Keratinocyte (primary cell): ENCODE measurements at regions not wholly inside any gene's neighbourhood (a gene's known extent, or its start where the extent isn't known, plus 50 kb on each side); places are given as distances from the start of the nearest gene placed in this dataset.

Source experiments
- EZH2 ChIP-seq: IDR thresholded peaks from one replicate; pipeline ENCODE4 v1.6.1; 2012; ENCODE audit warnings: inconsistent platforms, mild to moderate bottlenecking, low read length, moderate library complexity
- TF ChIP-seq, protein P1 (sequence below), 3 experiments: IDR thresholded peaks in 1 of 3; conservative IDR thresholded peaks in 1 of 3; optimal IDR thresholded peaks in 1 of 3; 2 replicates in 2 of 3; 3 replicates in 1 of 3; pipeline versions ENCODE3 to v1.5.1; 2011; ENCODE audit warnings: low read length in 3 of 3, mild to moderate bottlenecking in 3 of 3, moderate library complexity in 2 of 3, control low read depth in 1 of 3, inconsistent platforms in 1 of 3; ENCODE audit not compliant: insufficient read depth in 2 of 3; ENCODE audit errors: extremely low read depth in 1 of 3

DNA sequence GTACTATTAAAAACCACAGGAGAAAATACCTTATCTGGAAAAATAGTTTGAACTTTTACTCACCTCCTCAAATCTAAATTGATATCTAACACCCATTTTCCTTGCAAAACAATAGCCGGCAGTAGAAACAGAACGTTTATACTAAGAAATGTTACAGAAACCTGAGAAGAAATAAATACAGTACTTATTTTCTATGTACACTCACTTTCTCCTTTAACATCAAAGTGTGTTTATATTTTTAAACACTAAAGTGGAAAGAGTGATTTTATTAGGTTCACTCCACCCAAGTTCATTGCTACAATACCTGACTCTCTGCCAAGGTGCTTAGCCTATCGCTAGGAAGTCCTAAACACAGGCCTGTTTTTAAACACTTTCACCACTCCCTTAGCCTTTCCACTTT, 87.8 kb upstream of the TJP1 start:
- no peak for TF ChIP-seq EZH2
- TF ChIP-seq, protein P1, sequence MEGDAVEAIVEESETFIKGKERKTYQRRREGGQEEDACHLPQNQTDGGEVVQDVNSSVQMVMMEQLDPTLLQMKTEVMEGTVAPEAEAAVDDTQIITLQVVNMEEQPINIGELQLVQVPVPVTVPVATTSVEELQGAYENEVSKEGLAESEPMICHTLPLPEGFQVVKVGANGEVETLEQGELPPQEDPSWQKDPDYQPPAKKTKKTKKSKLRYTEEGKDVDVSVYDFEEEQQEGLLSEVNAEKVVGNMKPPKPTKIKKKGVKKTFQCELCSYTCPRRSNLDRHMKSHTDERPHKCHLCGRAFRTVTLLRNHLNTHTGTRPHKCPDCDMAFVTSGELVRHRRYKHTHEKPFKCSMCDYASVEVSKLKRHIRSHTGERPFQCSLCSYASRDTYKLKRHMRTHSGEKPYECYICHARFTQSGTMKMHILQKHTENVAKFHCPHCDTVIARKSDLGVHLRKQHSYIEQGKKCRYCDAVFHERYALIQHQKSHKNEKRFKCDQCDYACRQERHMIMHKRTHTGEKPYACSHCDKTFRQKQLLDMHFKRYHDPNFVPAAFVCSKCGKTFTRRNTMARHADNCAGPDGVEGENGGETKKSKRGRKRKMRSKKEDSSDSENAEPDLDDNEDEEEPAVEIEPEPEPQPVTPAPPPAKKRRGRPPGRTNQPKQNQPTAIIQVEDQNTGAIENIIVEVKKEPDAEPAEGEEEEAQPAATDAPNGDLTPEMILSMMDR (optimal IDR thresholded peaks at IDR 0.05 in 1 of 3, IDR thresholded peaks at IDR 0.05 in 1 of 3, conservative IDR thresholded peaks at IDR 0.05 in 1 of 3; ENCODE audit: extremely low read depth in 1 of 3, insufficient read depth in 2 of 3, low read length in 3 of 3), result no peak
